A172 (cell line): ENCODE measurements at regions not wholly inside any gene's neighbourhood (a gene's known extent, or its start where the extent isn't known, plus 50 kb on each side); places are given as distances from the start of the nearest gene placed in this dataset.

Source experiments
- DNase-seq: peaks from one replicate; pipeline ENCODE4 v3.0.0-alpha.2; 2015; ENCODE audit warnings: low spot score

DNA sequence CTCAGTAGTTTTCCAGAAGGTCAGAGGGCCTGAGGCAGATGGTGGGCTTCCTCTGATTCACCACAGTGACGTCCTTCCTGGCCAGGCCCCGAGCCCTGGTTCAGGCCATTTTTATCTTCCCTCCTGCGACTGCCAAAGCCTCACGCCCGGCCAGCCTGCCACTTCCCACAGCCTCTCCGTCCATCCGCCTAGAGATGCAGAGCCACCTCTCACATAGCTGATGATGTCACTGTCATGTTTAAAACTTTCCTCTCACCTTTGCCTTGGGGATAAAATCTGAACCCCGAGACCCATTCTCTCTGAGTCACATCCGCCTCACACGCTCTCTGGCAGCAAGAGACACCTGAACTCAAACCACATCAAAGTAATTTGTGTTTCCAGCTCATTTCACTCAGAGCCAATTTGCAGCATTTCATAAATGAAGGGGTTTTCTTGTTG, 175.3 kb downstream of the QDPR start:
- DNase-seq, result no peak

DNA sequence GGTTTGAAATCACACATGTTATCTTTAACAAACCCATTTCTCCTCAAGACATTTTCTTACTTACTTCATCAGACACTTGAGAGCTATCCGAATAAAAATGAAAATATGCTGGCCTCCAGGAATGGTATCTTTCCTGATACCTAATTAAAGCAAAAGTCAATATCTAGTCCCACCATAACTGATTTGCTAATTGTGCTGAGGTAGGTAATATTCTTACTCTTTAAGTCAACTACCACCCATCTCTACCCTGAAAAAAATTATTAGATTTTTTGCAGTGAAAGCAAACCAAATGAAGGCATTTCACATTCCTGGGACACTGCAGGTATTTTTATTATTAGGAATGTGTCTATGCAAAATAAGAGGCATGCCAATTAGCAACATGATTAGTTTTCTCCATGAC, 175.8 kb downstream of the QDPR start:
- no peak for DNase-seq

GRCh38 chr4:17335371-17335770, 176.5 kb downstream of the QDPR start:
- no peak for DNase-seq

- DNase-seq, result no peak
Observed at GRCh38 chr4:17332478-17332877, 179.4 kb downstream of the QDPR start.

DNA sequence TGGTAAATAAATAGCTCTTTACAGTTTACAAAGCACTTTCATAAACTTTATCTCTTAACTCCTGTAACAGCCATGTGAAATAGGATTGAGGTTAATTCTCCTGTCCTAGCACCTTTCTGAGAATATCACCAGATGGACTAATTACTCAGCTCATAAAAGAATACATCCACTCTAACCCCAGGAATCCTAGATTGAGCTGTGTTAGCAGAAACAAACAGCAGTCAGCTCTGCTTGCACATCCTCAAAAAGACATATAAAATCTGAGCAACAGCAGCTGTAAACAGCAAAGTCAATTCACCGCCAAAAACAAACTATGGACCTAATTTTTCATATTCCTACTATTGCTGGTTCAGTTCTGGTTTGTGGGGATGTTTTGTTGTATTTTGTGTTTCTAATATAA, 182.8 kb downstream of the QDPR start:
- no peak for DNase-seq

- DNase-seq, result no peak
Observed at GRCh38 chr4:17328141-17328815, 183.6 kb downstream of the QDPR start.

DNA sequence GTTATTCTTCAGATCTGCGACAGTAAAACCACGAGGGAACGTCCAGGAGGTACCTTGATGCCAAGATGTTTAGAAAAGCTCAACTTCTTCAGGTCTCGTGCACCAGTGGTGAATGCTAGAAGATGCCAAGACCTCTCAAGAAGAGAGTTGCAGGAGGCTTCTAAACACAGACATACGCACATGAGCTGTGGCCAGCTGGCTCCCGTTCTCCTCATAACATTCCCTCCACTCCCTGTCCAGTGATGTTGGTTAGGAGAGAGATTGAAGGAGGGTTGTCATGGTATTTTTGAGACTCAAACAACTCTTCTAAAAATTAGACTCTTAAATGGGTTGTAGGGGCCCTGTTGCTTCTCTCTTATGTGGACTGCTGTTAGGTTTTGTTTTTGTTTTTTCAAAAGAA, 184.3 kb downstream of the QDPR start:
- DNase-seq, result no peak

DNA sequence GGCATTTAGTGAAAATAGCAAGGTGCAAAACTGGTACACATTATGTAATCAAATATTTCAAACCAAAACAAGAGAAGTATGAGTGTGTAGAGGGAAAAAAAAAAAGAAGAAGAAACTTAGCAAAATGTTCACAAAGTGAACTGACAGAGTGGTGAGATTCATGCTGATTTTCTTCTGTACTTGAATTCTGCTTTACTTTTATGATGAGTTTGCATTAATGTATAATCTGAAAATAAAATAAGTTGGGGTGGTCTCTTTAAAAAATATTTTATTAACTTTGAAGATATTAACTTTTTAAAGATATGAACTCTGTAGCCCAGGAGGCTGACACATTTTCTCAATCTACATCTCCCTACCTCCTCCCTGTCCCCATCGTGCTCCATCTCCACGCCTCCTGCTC, 185.1 kb downstream of the QDPR start:
- no peak for DNase-seq

GRCh38 chr4:17325098-17325497, 186.8 kb downstream of the QDPR start:
- no peak for DNase-seq

- DNase-seq, result peak; percentile 4
Observed at GRCh38 chr4:17324386-17324830, 187.5 kb downstream of the QDPR start.

DNA sequence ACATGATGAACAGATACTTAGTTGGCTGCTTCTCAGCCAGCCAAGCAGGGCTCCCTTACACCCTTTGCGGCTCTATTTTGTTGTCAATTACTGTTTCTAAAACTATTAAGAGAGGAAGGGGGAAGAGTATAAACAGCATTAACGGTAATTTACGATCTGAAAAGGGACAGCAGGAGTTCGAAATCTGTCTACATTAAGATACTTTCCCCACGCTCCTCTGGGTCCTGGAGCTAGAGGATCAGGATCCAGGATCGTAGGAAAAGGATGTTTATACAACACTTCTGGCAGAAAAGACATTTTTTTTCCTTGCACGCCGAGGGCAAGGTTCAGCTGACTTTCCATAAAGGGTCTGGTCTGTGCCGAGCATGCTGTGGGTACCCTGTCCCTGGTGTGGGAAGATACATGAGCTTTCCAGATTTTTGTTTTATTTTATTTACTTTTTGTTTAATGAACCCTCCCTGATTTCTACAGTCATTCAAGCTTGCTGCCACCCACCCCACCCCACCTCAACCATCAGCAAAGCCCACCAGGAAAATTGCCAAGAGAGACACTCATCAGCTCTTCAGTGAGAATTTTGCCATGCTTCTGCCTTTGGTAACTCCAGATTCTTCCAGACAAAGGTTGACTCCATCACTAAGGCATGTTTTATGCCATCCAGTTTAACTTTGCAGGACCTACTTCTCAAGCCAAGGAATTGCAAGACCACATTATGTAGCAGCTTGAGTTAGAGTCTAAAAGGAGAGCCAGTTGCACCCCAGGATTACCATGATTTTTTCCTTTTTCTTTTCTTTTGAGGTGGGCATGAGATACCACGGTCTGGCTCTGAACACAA, 188.1 kb downstream of the QDPR start:
- no peak for DNase-seq

GRCh38 chr4:17322514-17322913, 189.4 kb downstream of the QDPR start:
- no peak for DNase-seq

GRCh38 chr4:17320046-17320445, 191.8 kb downstream of the QDPR start:
- no peak for DNase-seq

GRCh38 chr4:17317526-17317925, 194.4 kb downstream of the QDPR start:
- no peak for DNase-seq

GRCh38 chr4:17316566-17316965, 195.3 kb downstream of the QDPR start:
- DNase-seq, result no peak

- DNase-seq, result no peak
Observed at GRCh38 chr4:17315459-17315858, 196.4 kb downstream of the QDPR start.

DNA sequence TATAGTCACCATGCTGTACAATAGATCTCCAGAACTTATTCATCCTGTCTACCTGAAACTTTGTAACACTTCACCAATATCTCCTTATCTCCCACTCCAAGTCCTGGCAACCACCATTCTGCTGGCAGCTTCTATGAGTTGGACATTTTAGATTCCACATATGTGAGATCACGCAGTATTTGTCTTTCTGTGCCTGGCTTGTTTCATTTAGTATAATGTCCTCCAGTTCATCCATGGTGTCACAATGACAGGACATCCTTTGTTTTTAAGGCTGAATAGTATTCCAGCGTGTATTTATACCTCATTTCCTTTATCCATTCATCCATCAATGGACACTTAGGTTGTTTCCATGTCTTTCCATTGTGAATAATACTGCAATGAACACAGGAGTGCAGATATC, 198.7 kb downstream of the QDPR start:
- DNase-seq, result no peak

GRCh38 chr4:17310269-17310652, 201.6 kb downstream of the QDPR start:
- DNase-seq, result no peak

DNA sequence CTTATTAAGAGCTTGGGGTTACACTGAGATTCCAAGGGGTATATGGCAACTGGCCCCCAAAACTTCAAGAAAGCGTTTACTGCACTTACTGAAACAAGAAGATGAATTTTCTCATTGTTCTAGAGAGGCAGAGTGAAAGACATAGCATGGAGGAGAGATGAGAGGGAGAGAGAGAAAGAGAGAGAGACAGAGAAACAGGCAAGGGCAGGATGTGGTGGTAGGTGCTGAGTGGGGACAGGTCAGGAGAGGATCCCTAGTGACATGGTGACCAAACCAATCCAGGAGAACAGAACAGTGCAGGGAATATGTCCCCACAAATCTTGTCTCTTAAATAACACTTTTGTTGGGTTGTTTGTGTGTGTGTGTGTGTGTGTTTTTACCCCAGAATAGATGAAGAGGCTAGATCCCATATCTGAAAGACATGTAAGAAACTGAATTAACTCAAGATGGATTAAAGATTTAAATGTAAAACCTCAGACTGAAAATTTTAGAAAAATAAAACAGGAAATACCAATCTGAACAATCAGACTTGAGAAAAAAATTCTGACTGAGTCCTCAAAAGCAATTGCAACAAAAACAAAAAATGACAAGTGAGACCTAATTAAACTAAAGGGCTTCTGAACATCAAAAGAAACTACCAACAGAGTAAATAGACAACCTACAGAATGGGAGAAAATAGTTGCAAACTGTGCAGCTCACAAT, 202.2 kb downstream of the QDPR start:
- no peak for DNase-seq

DNA sequence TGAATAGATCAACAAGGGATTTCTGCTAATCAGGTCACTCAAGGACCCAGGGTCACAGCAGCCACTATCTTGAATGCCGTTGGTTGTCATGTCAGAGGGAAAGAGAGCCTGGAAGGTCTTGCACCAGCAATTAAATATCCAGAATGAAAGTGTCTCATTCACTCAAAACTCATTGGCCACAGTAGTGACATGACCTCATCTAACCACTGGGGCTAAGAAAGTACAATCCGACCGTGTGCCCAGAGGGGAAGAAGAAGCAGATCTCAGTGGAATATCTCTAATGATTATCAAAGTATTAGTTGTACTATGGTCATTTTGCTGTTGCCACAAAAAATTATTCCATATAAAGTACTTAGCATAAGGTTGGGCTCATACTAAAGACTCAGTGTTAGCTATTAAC, 210.0 kb downstream of the QDPR start:
- no peak for DNase-seq

- DNase-seq, result no peak
Observed at GRCh38 chr4:17301266-17301665, 210.6 kb downstream of the QDPR start.
